ENCODE measurements at regions not wholly inside any gene's neighbourhood (a gene's known extent, or its start where the extent isn't known, plus 50 kb on each side); places are given as distances from the start of the nearest gene placed in this dataset.

DNA sequence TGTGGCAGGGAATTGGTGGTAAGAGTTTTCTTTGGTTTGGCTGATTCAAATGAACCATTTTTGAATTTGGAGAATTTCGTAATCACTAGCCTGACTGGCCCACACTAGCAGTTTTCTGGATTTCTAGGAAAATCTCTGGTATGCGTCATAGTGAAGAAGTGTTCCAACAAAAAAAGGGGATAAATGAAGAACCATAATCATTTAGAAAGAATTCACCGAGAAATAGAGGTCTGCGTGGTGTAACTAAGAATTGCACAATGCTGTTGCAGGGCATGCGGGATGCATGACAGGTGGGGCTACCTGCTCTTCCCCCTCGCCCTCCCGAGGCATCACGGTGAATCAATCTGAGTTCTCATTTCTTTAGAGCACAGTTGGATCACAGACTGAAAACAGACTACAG, 232.3 kb upstream of the PAPPA start:
- no peaks in the 10 kb centered on the region for H4K20me1 ChIP-seq (ENCODE audit: insufficient read depth, low read length)
- no peaks in the 10 kb centered on the region for H3K27me3 ChIP-seq (ENCODE audit: low read depth, low read length)
- no peak overlapping the region for H3K4me2 ChIP-seq (ENCODE audit: low read length)
- H3K36me3 ChIP-seq (replicated peaks; ENCODE audit: low read depth, low read length): no peaks in the 10 kb centered on the region
- H3K4me1 ChIP-seq (ENCODE audit: low read length): no peaks in the 10 kb centered on the region
- H3K27ac ChIP-seq (ENCODE audit: low read length): no peak overlapping the region
- TF ChIP-seq, protein P1, sequence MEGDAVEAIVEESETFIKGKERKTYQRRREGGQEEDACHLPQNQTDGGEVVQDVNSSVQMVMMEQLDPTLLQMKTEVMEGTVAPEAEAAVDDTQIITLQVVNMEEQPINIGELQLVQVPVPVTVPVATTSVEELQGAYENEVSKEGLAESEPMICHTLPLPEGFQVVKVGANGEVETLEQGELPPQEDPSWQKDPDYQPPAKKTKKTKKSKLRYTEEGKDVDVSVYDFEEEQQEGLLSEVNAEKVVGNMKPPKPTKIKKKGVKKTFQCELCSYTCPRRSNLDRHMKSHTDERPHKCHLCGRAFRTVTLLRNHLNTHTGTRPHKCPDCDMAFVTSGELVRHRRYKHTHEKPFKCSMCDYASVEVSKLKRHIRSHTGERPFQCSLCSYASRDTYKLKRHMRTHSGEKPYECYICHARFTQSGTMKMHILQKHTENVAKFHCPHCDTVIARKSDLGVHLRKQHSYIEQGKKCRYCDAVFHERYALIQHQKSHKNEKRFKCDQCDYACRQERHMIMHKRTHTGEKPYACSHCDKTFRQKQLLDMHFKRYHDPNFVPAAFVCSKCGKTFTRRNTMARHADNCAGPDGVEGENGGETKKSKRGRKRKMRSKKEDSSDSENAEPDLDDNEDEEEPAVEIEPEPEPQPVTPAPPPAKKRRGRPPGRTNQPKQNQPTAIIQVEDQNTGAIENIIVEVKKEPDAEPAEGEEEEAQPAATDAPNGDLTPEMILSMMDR (IDR thresholded peaks at IDR 0.05; ENCODE audit: low read depth, low read length): no peak
- TF ChIP-seq EZH2phosphoT487 (IDR thresholded peaks at IDR 0.05; ENCODE audit: low read depth): no peak
- no peak overlapping the region for H3K4me3 ChIP-seq (ENCODE audit: low read length)
- no peak overlapping the region for H3K9ac ChIP-seq (ENCODE audit: low read length)
- no peaks in the 10 kb centered on the region for H3K79me2 ChIP-seq (ENCODE audit: low read length)
- H2AFZ ChIP-seq (ENCODE audit: low read depth, low read length): no peak overlapping the region
- no peaks in the 10 kb centered on the region for H3K9me3 ChIP-seq (ENCODE audit: insufficient read depth, low read length)

DNA sequence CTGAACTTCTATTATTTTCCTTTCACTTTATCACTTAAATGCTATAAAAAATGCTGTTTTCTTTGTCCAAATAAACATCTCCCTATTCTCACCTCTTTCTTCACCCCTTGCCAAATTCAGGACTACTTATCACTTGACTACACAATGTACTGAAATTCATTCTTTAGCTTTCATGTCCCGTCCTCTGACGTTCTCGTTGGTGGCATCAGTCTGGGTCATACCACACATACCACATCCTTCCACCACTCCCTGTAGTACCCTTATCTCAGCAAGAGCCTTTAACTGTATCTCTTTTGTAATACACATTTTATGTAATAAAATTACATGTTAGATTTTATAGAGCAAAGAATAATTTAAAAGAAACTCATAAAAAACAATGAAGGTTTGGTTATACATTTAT, 231.1 kb upstream of the PAPPA start:
- Histone ChIP-seq H3K4me3 (ENCODE audit: low read length) (no peak overlapping the region), H3K27me3 (ENCODE audit: low read depth, low read length) (no peaks in the 10 kb centered on the region), H4K20me1 (ENCODE audit: insufficient read depth, low read length) (no peaks in the 10 kb centered on the region), H3K9me3 (ENCODE audit: insufficient read depth, low read length) (no peaks in the 10 kb centered on the region), H3K4me2 (ENCODE audit: low read length) (no peak overlapping the region), H3K27ac (ENCODE audit: low read length) (no peak overlapping the region), H2AFZ (ENCODE audit: low read depth, low read length) (no peak overlapping the region), H3K4me1 (ENCODE audit: low read length) (no peaks in the 10 kb centered on the region), H3K9ac (ENCODE audit: low read length) (no peak overlapping the region), H3K79me2 (ENCODE audit: low read length) (no peaks in the 10 kb centered on the region), H3K36me3 (replicated peaks; ENCODE audit: low read depth, low read length) (no peaks in the 10 kb centered on the region)
- TF ChIP-seq, protein P1 (IDR thresholded peaks at IDR 0.05; ENCODE audit: low read depth, low read length): no peak
- no peak for TF ChIP-seq EZH2phosphoT487 (IDR thresholded peaks at IDR 0.05; ENCODE audit: low read depth)

DNA sequence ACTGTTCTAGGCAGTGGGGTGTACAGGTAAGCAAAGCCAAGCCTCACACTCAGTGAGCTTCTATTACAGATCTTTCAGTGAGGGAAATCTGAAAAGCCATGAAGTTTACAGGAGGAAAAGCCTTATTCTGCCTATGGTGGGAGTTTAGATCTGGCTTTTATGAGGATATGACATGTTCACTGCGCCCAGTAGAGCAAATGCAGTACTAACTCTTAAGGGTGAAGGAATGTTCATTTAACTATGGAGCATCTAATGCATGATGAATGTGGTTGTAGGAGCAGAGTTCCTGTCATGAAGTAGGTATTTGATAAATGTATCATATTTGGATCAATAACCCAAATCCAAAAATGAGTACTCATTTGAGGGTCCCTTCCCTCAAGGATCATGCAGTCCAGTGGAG, 230.2 kb upstream of the PAPPA start:
- TF ChIP-seq, protein P1 (IDR thresholded peaks at IDR 0.05; ENCODE audit: low read depth, low read length): no peak
- no peak for TF ChIP-seq EZH2phosphoT487 (IDR thresholded peaks at IDR 0.05; ENCODE audit: low read depth)
- no peak overlapping the region for H3K4me3 ChIP-seq (ENCODE audit: low read length)
- H3K27ac ChIP-seq (ENCODE audit: low read length): no peak overlapping the region

DNA sequence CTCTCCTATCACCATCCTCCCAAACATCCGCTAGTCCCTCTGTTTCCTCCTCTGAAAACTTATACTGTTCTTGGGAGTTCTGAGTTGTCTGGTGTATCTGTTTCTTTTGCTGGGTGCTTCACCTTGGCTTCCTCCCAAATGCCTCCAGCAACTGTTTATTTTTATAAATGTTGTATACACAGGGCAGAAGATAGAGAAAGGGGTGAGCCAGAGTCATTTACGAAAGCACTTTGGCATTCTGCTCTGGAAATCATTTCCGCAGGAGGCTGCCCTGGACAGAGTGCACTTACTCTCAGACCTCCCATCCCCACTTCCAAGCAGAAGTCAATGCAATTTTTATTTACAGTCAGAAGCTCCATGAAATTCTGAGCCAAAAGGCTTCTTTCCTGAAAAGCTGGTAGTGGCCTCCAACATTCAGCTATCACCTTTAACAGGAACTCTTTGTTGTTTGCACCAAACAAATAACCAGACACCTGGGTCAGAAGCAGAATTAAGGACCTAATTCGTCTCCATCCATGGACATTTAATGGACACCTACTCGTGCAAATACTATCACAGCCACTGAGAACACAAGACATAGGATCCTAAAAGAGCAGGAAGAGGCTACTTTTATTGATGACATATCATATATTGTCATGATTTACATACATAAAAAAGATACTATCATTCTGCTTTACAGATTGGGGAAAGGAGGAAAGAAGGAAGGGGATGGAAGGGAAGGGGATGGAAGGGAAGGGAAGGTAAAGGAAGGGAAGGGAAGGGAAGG, 229.5 kb upstream of the PAPPA start:
- no peak overlapping the region for H3K4me2 ChIP-seq (ENCODE audit: low read length)
- TF ChIP-seq EZH2phosphoT487 (IDR thresholded peaks at IDR 0.05; ENCODE audit: low read depth): no peak
- TF ChIP-seq, protein P1 (IDR thresholded peaks at IDR 0.05; ENCODE audit: low read depth, low read length): no peak
- no peaks in the 10 kb centered on the region for H3K27me3 ChIP-seq (ENCODE audit: low read depth, low read length)
- no peaks in the 10 kb centered on the region for H3K36me3 ChIP-seq (replicated peaks; ENCODE audit: low read depth, low read length)
- no peak overlapping the region for H2AFZ ChIP-seq (ENCODE audit: low read depth, low read length)
- no peak overlapping the region for H3K9ac ChIP-seq (ENCODE audit: low read length)
- H3K4me3 ChIP-seq (ENCODE audit: low read length): no peak overlapping the region
- no peaks in the 10 kb centered on the region for H3K79me2 ChIP-seq (ENCODE audit: low read length)
- H4K20me1 ChIP-seq (ENCODE audit: insufficient read depth, low read length): no peaks in the 10 kb centered on the region
- H3K9me3 ChIP-seq (ENCODE audit: insufficient read depth, low read length): no peaks in the 10 kb centered on the region
- no peaks in the 10 kb centered on the region for H3K4me1 ChIP-seq (ENCODE audit: low read length)
- no peak overlapping the region for H3K27ac ChIP-seq (ENCODE audit: low read length)

More for the DNA sequence above, 230.2 kb upstream of the PAPPA start:
- Histone ChIP-seq H3K9me3 (ENCODE audit: insufficient read depth, low read length) (no peaks in the 10 kb centered on the region), H4K20me1 (ENCODE audit: insufficient read depth, low read length) (no peaks in the 10 kb centered on the region), H2AFZ (ENCODE audit: low read depth, low read length) (no peak overlapping the region), H3K36me3 (replicated peaks; ENCODE audit: low read depth, low read length) (no peaks in the 10 kb centered on the region), H3K4me2 (ENCODE audit: low read length) (no peak overlapping the region), H3K4me1 (ENCODE audit: low read length) (no peaks in the 10 kb centered on the region), H3K27me3 (ENCODE audit: low read depth, low read length) (no peaks in the 10 kb centered on the region), H3K9ac (ENCODE audit: low read length) (no peak overlapping the region), H3K79me2 (ENCODE audit: low read length) (no peaks in the 10 kb centered on the region)

All from OCI-LY3 (cell line).